OCI-LY3 (cell line): ENCODE measurements at regions not wholly inside any gene's neighbourhood (a gene's known extent, or its start where the extent isn't known, plus 50 kb on each side); places are given as distances from the start of the nearest gene placed in this dataset.

Source experiments
- H2AFZ ChIP-seq: fragments of 200-600, 300-600 bp; shearing (Covaris generic); 2 replicates; pipeline ENCODE4 v1.6.0; 2014; ENCODE audit warnings: antibody characterized with exemption, low read depth, low read length
- H3K27ac ChIP-seq: fragments of 200-600, 300-600 bp; sonication (generic); 2 replicates; pipeline ENCODE4 v1.5.1; 2014; ENCODE audit warnings: mild to moderate bottlenecking, low read length, moderate library complexity, mixed read lengths
- H3K27me3 ChIP-seq: fragments of 200-600, 300-600 bp; sonication (generic); 2 replicates; pipeline ENCODE4 v1.6.1; 2014; ENCODE audit warnings: low read depth, low read length, mixed read lengths
- H3K36me3 ChIP-seq: fragments of 200-600, 300-600 bp; sonication (generic); replicated peaks from 2 replicates; pipeline ENCODE3; 2014; ENCODE audit warnings: low read depth, low read length, mixed read lengths
- H3K4me1 ChIP-seq: fragments of 300-600, 200-600 bp; sonication (generic); 2 replicates; pipeline ENCODE4 v1.6.1; 2014; ENCODE audit warnings: low read length, mixed read lengths
- H3K4me2 ChIP-seq: fragments of 200-600, 300-600 bp; sonication (generic); 2 replicates; pipeline ENCODE4 v1.6.1; 2014; ENCODE audit warnings: low read length, mixed read lengths
- H3K4me3 ChIP-seq: fragments of 300-600, 200-600 bp; sonication (generic); 2 replicates; pipeline ENCODE4 v1.5.1; 2014; ENCODE audit warnings: antibody characterized with exemption, mild to moderate bottlenecking, low read length, moderate library complexity
- H3K79me2 ChIP-seq: fragments of 300-600, 200-600 bp; shearing (Covaris generic); 2 replicates; pipeline ENCODE4 v1.6.1; 2014; ENCODE audit warnings: mild to moderate bottlenecking, low read length, mixed read lengths
- H3K9ac ChIP-seq: fragments of 300-600, 200-600 bp; shearing (Covaris generic); 2 replicates; pipeline ENCODE4 v1.6.0; 2014; ENCODE audit warnings: mild to moderate bottlenecking, low read length, moderate library complexity
- H3K9me3 ChIP-seq: fragments of 200-600, 300-600 bp; shearing (Covaris generic); 2 replicates; pipeline ENCODE4 v1.6.1; 2014; ENCODE audit warnings: low read length, mixed read lengths; ENCODE audit not compliant: insufficient read depth
- H4K20me1 ChIP-seq: fragments of 200-600, 300-600 bp; sonication (generic); 2 replicates; pipeline ENCODE4 v1.6.1; 2016; ENCODE audit warnings: low read length, mixed read lengths; ENCODE audit not compliant: insufficient read depth
- CTCF ChIP-seq: fragments of 200-600, 300-600 bp; sonication (generic); IDR thresholded peaks from 2 replicates; pipeline ENCODE4 v1.5.1; 2014; ENCODE audit warnings: antibody characterized with exemption, low read length, low read depth
- EZH2phosphoT487 ChIP-seq: fragments of 200-600 bp; shearing (Covaris generic); IDR thresholded peaks from 2 replicates; pipeline ENCODE4 v1.6.1; 2018; ENCODE audit warnings: antibody characterized with exemption, mixed run types, low read depth

GRCh38 chr10:127678091-127678490 is 58.9 kb upstream of the FOXI2 start:
- H3K9me3 ChIP-seq = no peaks in the 10 kb centered on the region
- H3K4me1 ChIP-seq = no peaks in the 10 kb centered on the region
- H3K27ac ChIP-seq = no peak overlapping the region
- no peak overlapping the region for H3K4me2 ChIP-seq
- H3K36me3 ChIP-seq = no peaks in the 10 kb centered on the region
- H3K9ac ChIP-seq = no peak overlapping the region
- no peak overlapping the region for H2AFZ ChIP-seq
- H3K4me3 ChIP-seq = no peak overlapping the region
- TF ChIP-seq CTCF (no peak), EZH2phosphoT487 (no peak)
- no peaks in the 10 kb centered on the region for H3K27me3 ChIP-seq
- no peaks in the 10 kb centered on the region for H4K20me1 ChIP-seq
- H3K79me2 ChIP-seq = no peaks in the 10 kb centered on the region

GRCh38 chr10:127679642-127680255 is 57.2 kb upstream of the FOXI2 start:
- Histone ChIP-seq H3K4me3 (no peak overlapping the region), H3K4me1 (no peaks in the 10 kb centered on the region), H3K4me2 (no peak overlapping the region), H2AFZ (no peak overlapping the region), H3K9ac (no peak overlapping the region), H4K20me1 (no peaks in the 10 kb centered on the region), H3K9me3 (no peaks in the 10 kb centered on the region), H3K27ac (no peak overlapping the region), H3K27me3 (no peaks in the 10 kb centered on the region), H3K36me3 (no peaks in the 10 kb centered on the region), H3K79me2 (no peaks in the 10 kb centered on the region)
- TF ChIP-seq EZH2phosphoT487 (no peak), CTCF (peak; percentile 19)
